ENCODE measurements at regions not wholly inside any gene's neighbourhood (a gene's known extent, or its start where the extent isn't known, plus 50 kb on each side); places are given as distances from the start of the nearest gene placed in this dataset.
"Not testable (repeated sequence)": the region's sequence is repeated elsewhere in the genome, so short reads cannot be mapped to it uniquely, and the experiment has no call there.

- DNase-seq: no peak
Observed at GRCh38 chr7:16130111-16131110, 290.9 kb downstream of the CRPPA start.

- DNase-seq: no peak
Observed at GRCh38 chr7:16129431-16130110, 291.8 kb downstream of the CRPPA start.

GRCh38 chr7:16123117-16123770 is 298.1 kb downstream of the CRPPA start:
- DNase-seq: no peak

- no peak for DNase-seq
Observed at GRCh38 chr7:16121876-16122390, 299.4 kb downstream of the CRPPA start.

GRCh38 chr7:16115374-16115773 is 306.0 kb downstream of the CRPPA start:
- no peak for DNase-seq

- DNase-seq: no peak
Observed at GRCh38 chr7:16114633-16115032, 306.7 kb downstream of the CRPPA start.

GRCh38 chr7:16114071-16114470 is 307.3 kb downstream of the CRPPA start:
- no peak for DNase-seq

GRCh38 chr7:16113058-16113457 is 308.3 kb downstream of the CRPPA start:
- no peak for DNase-seq

- no peak for DNase-seq
Observed at GRCh38 chr7:16106869-16107268, 314.5 kb downstream of the CRPPA start.

GRCh38 chr7:16106300-16106699 is 315.0 kb downstream of the CRPPA start:
- DNase-seq: no peak

- no peak for DNase-seq
Observed at GRCh38 chr7:16099302-16099849, 322.0 kb downstream of the CRPPA start.

- DNase-seq: no peak
Observed at GRCh38 chr7:16098585-16099179, 322.7 kb downstream of the CRPPA start.

GRCh38 chr7:16098058-16098457 is 323.3 kb downstream of the CRPPA start:
- DNase-seq: no peak

GRCh38 chr7:16095171-16095950 is 326.0 kb downstream of the CRPPA start:
- no peak for DNase-seq

GRCh38 chr7:16094651-16095050 is 326.7 kb downstream of the CRPPA start:
- DNase-seq: no peak

- no peak for DNase-seq
Observed at GRCh38 chr7:16092711-16093110, 328.6 kb downstream of the CRPPA start.

GRCh38 chr7:16091701-16092310 is 329.5 kb downstream of the CRPPA start:
- DNase-seq: no peak

GRCh38 chr7:16089801-16090200 is 331.5 kb downstream of the CRPPA start:
- no peak for DNase-seq

GRCh38 chr7:16089191-16089590 is 332.1 kb downstream of the CRPPA start:
- DNase-seq: no peak

GRCh38 chr7:16086743-16087142 is 334.6 kb downstream of the CRPPA start:
- DNase-seq: no peak

- DNase-seq: not testable (repeated sequence)
Observed at GRCh38 chr7:16085780-16086179, 335.6 kb downstream of the CRPPA start.
